D341Med (cell line): ENCODE measurements at regions not wholly inside any gene's neighbourhood (a gene's known extent, or its start where the extent isn't known, plus 50 kb on each side); places are given as distances from the start of the nearest gene placed in this dataset.
"Not testable (repeated sequence)": the region's sequence is repeated elsewhere in the genome, so short reads cannot be mapped to it uniquely, and the experiment has no call there.

Source experiments
- DNase-seq: peaks from one replicate; pipeline ENCODE4 v3.0.0; 2012; ENCODE audit warnings: low spot score

GRCh38 chr10:124242791-124243190, 149.4 kb upstream of the CHST15 start:
- no peak for DNase-seq

- DNase-seq = no peak
Measured at GRCh38 chr10:124242365-124242764, 149.0 kb upstream of the CHST15 start.

- not testable (repeated sequence) for DNase-seq
Measured at GRCh38 chr10:124241510-124241909, 148.1 kb upstream of the CHST15 start.

GRCh38 chr10:124240839-124241291, 147.5 kb upstream of the CHST15 start:
- DNase-seq = no peak

DNA sequence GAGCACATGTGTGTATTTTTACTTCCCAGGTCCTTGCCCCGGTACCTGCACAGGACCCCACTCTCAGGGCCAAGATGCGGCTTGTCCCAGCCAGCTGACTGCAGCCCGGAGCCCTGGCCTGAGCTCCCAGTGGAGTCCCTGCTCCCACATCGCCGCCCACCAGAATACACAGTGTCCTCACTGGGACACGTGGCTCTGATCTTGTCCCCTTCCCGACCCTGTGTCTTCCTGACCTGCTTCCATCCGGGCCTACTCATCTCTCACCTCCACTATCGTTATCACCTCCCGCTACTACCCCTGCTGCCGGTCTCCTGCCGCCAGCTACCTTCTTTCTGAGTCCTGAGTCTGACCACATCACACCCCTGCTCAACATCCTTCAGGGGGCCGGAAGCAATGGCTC, 146.3 kb upstream of the CHST15 start:
- DNase-seq = no peak

GRCh38 chr10:124239134-124239533, 145.7 kb upstream of the CHST15 start:
- DNase-seq = no peak

GRCh38 chr10:124238367-124238766, 145.0 kb upstream of the CHST15 start:
- no peak for DNase-seq

DNA sequence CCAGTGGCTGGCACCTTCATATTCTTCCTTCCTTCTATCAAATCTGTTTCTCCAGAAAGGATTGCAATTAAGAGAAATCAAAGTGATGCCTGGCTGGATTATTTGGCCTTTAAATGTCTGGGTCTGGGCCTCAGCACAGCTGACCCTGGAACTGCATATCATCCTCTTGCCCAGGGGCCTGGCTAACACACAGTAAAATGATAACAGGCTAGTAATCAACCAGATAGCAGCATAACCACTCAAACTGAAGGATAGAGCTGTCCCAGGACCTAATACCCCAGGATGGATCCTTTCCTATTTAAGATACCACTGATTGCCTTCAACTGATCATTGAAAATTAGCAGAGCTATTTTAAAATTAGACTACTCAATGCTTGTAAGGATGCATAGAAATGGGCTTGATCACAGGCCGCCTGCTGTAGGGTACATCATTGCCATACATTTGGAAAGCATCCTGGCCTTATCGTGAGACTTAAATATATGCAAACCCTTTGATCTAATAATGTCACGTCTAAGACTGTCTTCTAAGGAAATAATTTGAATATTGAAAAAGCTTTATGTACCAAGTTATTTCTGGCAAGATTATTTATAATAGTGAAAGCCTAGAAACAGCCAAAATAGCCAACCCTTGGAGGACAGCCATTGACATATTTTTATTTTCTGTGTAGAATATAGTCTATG, 144.0 kb upstream of the CHST15 start:
- no peak for DNase-seq

GRCh38 chr10:124236816-124237215, 143.4 kb upstream of the CHST15 start:
- no peak for DNase-seq

DNA sequence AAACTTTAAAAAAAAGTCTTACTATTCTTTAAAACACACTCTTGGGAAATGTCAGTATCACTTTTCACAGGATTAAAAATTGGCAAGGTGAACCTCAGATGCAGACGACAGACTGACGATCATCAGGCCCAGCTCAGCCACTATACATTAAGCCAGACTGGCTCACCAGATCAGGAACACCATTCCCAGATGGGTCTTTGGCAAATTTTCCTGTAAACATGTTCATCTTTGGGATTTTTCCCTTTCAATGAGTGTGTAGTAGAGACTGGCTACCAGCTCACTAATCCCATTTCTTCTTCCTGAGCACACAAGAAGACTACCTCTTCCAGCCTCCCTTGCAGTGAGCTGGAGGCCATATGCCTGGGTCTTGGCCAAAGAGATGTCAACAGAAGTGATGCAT, 142.7 kb upstream of the CHST15 start:
- no peak for DNase-seq

DNA sequence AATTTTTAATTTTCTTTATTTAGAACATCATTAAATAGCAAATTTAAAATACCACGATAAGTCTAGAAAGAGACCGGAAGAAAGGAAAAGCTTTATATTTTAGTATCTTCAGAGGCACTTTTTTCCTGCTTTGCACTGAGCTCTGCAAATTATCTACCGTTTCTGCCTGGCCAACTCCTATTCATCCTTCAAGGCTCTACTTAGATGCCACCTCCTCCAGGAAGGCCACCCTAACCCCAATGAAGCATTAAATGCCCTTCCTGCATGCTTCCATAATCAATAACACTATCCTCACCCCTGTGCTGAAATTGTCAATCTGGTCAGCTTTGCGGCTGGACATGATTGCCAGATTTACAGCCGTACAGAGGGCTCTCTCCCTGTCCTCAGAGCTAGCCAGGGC, 141.8 kb upstream of the CHST15 start:
- DNase-seq = no peak

DNA sequence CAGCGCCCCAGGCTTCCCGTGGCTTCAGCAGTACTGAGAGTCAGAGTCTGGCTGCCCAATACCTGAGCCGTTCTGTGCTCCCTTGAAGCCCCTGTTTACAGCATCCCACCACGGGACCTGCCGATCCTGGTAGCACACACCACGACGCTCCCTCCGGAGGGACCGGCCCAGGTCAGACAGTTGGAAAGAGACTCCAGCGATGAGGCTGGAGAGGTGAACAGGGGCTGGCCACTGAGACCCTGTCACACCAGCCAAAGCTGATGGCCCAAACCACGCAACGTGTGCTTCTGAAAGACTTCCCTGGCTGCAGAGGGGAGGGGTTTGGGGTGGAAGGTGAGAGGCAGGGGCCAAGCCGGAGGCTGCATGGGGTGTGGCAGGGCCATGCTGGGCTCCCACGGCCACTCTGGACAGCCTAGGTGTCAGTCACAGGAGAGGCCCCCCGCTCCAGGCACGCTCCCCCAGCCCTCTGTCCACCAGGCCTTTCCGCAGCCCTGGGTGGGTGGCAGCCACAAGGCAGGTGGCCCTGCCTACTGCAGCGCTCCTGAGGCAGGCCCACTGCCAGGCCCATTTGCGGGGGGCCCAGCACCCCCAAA, 140.2 kb upstream of the CHST15 start:
- DNase-seq = no peak

- DNase-seq = no peak
Measured at GRCh38 chr10:124232686-124233545, 139.5 kb upstream of the CHST15 start.

DNA sequence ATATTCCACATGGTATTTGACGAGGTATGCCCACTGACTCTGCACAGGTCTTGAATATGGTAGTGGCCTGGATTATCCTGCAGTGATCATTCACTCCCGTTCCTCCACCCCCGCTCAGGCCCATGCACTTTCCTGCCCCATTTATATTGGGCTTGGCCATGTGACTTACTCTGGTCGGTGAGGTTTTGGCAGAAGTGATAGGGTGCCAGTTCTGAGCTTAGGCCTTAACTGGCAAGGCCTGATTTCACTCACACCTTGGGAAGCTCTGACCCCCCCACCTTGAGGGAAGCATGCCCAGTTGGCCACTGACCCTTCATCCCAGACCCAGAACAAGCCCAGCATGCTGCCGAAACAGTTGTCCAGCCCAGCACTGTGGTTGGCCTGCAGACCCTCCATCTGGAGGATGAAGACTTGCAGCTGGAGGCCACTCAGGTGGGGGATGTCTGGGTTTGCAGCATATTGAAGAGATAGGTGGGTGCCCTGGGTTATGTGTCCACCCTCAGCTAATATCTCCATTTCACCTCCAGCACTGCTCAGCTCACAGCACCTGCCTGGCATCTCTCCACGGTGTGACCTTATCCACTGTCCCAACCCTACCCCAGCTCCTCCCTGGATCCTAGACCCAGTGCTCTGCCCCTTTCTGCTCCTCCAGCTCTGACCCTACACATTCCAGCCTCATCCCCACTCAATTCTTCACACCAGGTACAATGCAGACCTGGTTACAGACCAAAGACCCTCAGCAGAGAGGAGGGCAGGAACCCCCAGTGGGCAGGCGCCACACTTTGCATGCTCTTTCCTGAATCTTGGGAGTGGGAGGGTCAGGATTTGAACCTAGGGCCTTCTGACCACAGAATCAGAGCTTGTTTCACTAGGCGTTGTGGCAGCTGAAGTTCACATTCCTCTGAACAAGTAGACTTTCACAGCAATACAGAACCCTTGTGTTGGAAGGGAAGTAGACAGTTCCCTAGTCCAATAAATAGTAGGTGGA, 138.1 kb upstream of the CHST15 start:
- no peak for DNase-seq

GRCh38 chr10:124230635-124231167, 137.3 kb upstream of the CHST15 start:
- DNase-seq = no peak

DNA sequence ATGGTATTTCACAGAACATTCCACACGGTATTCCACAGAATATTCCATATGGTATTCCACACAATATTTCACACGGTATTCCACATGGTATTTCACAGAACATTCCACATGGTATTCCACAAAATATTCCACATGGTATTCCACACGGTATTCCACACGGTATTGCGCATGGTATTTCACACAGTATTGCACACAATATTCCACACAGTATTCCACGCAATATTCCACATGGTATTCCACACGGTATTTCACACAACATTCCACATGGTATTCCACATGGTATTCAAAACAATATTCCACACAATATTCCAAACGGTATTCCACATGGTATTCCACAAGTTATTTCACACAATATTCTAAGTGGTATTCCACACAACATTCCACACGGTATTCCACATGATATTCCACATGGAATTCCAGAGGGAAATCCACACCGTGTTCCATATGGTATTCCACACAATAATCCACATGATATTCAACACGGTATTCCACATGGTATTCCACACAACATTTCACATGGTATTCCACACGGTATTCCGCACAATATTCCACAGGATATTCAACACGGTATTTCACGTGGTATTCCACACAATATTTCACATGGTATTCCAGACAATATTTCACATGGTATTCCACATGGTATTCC, 136.7 kb upstream of the CHST15 start:
- no peak for DNase-seq

DNA sequence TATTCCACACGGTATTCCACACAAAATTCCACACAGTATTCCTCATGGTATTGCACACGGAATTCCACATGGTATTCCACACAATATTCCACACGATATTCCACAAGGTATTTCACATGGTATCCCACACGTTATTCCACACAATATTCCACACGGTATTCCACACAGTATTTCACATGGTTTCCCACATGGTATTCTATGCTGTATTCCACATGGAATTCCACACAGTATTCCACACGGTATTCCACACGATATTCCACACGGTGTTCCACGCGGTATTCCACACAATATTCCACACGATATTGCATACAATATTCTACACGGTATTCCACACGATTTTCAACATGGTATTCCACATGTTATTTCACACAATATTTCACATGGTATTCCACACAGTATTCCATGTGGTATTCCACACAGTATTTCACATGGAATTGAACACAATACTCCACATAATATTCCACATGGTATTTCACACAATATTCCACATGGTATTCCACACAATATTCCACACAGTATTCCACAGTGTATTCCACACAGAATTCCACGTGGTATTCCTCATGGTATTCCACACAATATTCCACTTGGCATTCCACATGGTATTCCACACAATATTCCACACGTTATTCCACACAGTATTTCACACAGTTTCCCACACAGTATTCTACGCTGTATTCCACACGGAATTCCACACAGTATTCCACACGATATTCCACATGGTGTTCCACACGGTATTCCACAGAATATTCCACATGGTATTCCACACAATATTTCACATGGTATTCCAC, 136.0 kb upstream of the CHST15 start:
- DNase-seq = no peak

DNA sequence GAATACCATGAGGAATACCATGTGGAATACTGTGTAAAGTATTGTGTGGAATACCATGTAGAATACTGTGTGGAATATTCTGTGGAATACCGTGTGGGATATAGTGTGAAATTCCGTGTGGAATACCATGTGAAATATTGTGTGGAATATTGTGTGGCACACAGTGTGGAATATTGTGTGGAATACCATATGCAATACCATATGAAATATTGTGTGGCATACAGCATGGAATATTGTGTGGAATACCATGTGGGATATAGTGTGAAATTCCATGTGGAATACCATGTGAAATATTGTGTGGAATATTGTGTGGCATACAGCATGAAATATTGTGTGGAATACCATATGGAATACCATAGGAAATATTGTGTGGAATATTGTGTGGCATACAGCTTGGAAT, 135.1 kb upstream of the CHST15 start:
- no peak for DNase-seq

DNA sequence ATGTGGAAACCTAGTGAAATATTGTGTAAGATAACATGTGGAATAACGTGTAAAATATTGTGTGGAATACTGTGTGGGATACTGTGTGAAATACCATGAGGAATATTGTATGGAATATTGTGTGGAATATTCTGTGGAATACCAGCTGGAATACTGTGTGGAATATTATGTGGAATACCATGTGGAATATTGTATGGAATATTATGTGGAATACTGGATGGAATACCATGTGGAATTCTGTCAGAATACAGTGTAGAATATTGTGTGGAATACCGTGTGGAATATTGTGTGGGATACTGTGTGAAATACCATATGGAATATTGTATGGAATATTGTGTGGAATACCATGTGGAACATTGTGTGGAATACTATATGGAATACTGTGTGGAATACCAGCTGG, 134.6 kb upstream of the CHST15 start:
- no peak for DNase-seq
